HFF-Myc (cell line): ENCODE measurements at regions not wholly inside any gene's neighbourhood (a gene's known extent, or its start where the extent isn't known, plus 50 kb on each side); places are given as distances from the start of the nearest gene placed in this dataset.

Experiments
- DNase-seq: peaks from one replicate; pipeline ENCODE4 v3.0.0-alpha.2; 2011; ENCODE audit warnings: low read depth; ENCODE audit errors: extremely low read depth
- H3K4me3 ChIP-seq: replicated peaks from 2 replicates; pipeline ENCODE4 v1.5.1; 2011; ENCODE audit warnings: low read depth, mild to moderate bottlenecking, control low read depth, low read length
- CTCF ChIP-seq: IDR thresholded peaks from 2 replicates; pipeline ENCODE4 v1.5.1; 2012; ENCODE audit warnings: mild to moderate bottlenecking, low read depth, low read length, control low read depth; ENCODE audit errors: missing control alignments

- H3K4me3 ChIP-seq, result no peak overlapping the region
- no peak for TF ChIP-seq CTCF
- DNase-seq, result no peak
These were observed 306.0 kb downstream of the ZNF608 start for GRCh38 chr5:124440471-124440870.

- TF ChIP-seq CTCF, result no peak
- no peak for DNase-seq
- H3K4me3 ChIP-seq, result no peak overlapping the region
These were observed 306.8 kb downstream of the ZNF608 start for GRCh38 chr5:124439609-124440008.

- no peak for TF ChIP-seq CTCF
These were observed 307.5 kb downstream of the ZNF608 start for GRCh38 chr5:124438903-124439281.

GRCh38 chr5:124438026-124438902 lies 308.2 kb downstream of the ZNF608 start:
- no peak for DNase-seq
- H3K4me3 ChIP-seq, result no peak overlapping the region
- no peak for TF ChIP-seq CTCF

More at GRCh38 chr5:124438903-124439281, 307.5 kb downstream of the ZNF608 start:
- DNase-seq, result no peak
- H3K4me3 ChIP-seq, result no peak overlapping the region

- no peak for TF ChIP-seq CTCF
- H3K4me3 ChIP-seq, result no peak overlapping the region
- no peak for DNase-seq
These were observed 310.1 kb downstream of the ZNF608 start for GRCh38 chr5:124436294-124436693.

GRCh38 chr5:124433170-124433569 lies 313.3 kb downstream of the ZNF608 start:
- TF ChIP-seq CTCF, result no peak
- no peak for DNase-seq
- H3K4me3 ChIP-seq, result no peak overlapping the region

GRCh38 chr5:124421584-124421983 lies 324.9 kb downstream of the ZNF608 start:
- DNase-seq, result no peak

More at GRCh38 chr5:124421584-124421983, 324.9 kb downstream of the ZNF608 start:
- no peak overlapping the region for H3K4me3 ChIP-seq
- TF ChIP-seq CTCF, result no peak
